Mesenchymal stem cell (in vitro differentiated cells and primary cell): ENCODE measurements at regions not wholly inside any gene's neighbourhood (a gene's known extent, or its start where the extent isn't known, plus 50 kb on each side); places are given as distances from the start of the nearest gene placed in this dataset.

Experiments used
- DNase-seq: peaks from one replicate; pipeline ENCODE4 v3.0.0-alpha.2; 2013
- H2AFZ ChIP-seq: one replicate; pipeline ENCODE4 v1.6.1; 2013; ENCODE audit warnings: low read depth, mild to moderate bottlenecking, control low read depth, inconsistent platforms, low read length, moderate library complexity
- H2AK5ac ChIP-seq: 2 replicates; pipeline ENCODE4 v1.6.1; 2013; ENCODE audit warnings: low read length, moderate library complexity, mild to moderate bottlenecking, inconsistent platforms; ENCODE audit not compliant: severe bottlenecking
- H2BK120ac ChIP-seq: one replicate; pipeline ENCODE4 v1.6.1; 2013; ENCODE audit warnings: low read depth, mild to moderate bottlenecking, inconsistent platforms, low read length, moderate library complexity
- H2BK12ac ChIP-seq, 2 experiments: one replicate each; pipeline ENCODE4 v1.6.1; 2013; ENCODE audit warnings: inconsistent platforms in 2 of 2, low read length in 2 of 2, mild to moderate bottlenecking in 2 of 2, moderate library complexity in 2 of 2, control low read depth in 1 of 2
- H2BK15ac ChIP-seq: one replicate; pipeline ENCODE4 v1.6.1; 2013; ENCODE audit warnings: mild to moderate bottlenecking, low read depth, inconsistent platforms; ENCODE audit not compliant: poor library complexity, severe bottlenecking
- H2BK5ac ChIP-seq: 2 replicates; pipeline ENCODE4 v1.6.1; 2013; ENCODE audit warnings: low read depth, mild to moderate bottlenecking, low read length, control low read depth, inconsistent platforms; ENCODE audit not compliant: poor library complexity, severe bottlenecking
- H3K14ac ChIP-seq, 2 experiments: one replicate each; pipeline ENCODE4 v1.6.1; 2013; ENCODE audit warnings: inconsistent platforms in 2 of 2, low read length in 2 of 2, control low read depth in 1 of 2, mild to moderate bottlenecking in 1 of 2, moderate library complexity in 1 of 2
- H3K18ac ChIP-seq, 2 experiments: one replicate each; pipeline ENCODE4 v1.6.1; 2013; ENCODE audit warnings: inconsistent platforms in 2 of 2, low read length in 2 of 2, control low read depth in 1 of 2, low read depth in 1 of 2, mild to moderate bottlenecking in 1 of 2
- H3K23ac ChIP-seq, 2 experiments: one replicate each; pipeline ENCODE4 v1.6.1; 2013; ENCODE audit warnings: inconsistent platforms in 2 of 2, low read length in 2 of 2, mild to moderate bottlenecking in 2 of 2, moderate library complexity in 2 of 2, control low read depth in 1 of 2
- H3K27ac ChIP-seq: 2 replicates; pipeline ENCODE4 v1.5.1; 2013; ENCODE audit warnings: mild to moderate bottlenecking, moderate library complexity, low read length, control low read depth, inconsistent platforms; ENCODE audit not compliant: poor library complexity, severe bottlenecking
- H3K27me3 ChIP-seq, 2 experiments: 2 replicates each; pipeline versions ENCODE4 v1.6.1 to v1.7.0; 2013; ENCODE audit warnings: low read length in 2 of 2, mild to moderate bottlenecking in 2 of 2, moderate library complexity in 2 of 2, control low read depth in 1 of 2, inconsistent platforms in 1 of 2; ENCODE audit not compliant: control insufficient read depth in 1 of 2, insufficient read depth in 1 of 2
- H3K36me3 ChIP-seq, 2 experiments: 2 replicates each; pipeline versions ENCODE4 v1.6.1 to v1.7.0; 2013; ENCODE audit warnings: low read length in 2 of 2, control low read depth in 1 of 2, inconsistent platforms in 1 of 2, low read depth in 1 of 2, mild to moderate bottlenecking in 1 of 2; ENCODE audit not compliant: insufficient read depth in 2 of 2, control insufficient read depth in 1 of 2
- H3K4ac ChIP-seq, 2 experiments: one replicate each; pipeline ENCODE4 v1.6.1; 2013; ENCODE audit warnings: inconsistent platforms in 2 of 2, low read length in 2 of 2, mild to moderate bottlenecking in 2 of 2, moderate library complexity in 2 of 2, control low read depth in 1 of 2, low read depth in 1 of 2
- H3K4me1 ChIP-seq: 2 replicates; pipeline ENCODE4 v1.6.1; 2013; ENCODE audit warnings: low read depth, low read length, control low read depth; ENCODE audit not compliant: control insufficient read depth, insufficient read depth
- H3K4me2 ChIP-seq: 2 replicates; pipeline ENCODE4 v1.6.1; 2013; ENCODE audit warnings: low read length, mild to moderate bottlenecking, inconsistent platforms; ENCODE audit not compliant: poor library complexity, severe bottlenecking
- H3K4me3 ChIP-seq, 2 experiments: 2 replicates each; pipeline versions ENCODE4 v1.5.1 to v1.7.0; 2013; ENCODE audit warnings: low read length in 2 of 2, mild to moderate bottlenecking in 2 of 2, control low read depth in 1 of 2, low read depth in 1 of 2; ENCODE audit not compliant: insufficient read depth in 1 of 2
- H3K79me1 ChIP-seq: replicated peaks from 2 replicates; pipeline ENCODE4 v1.6.1; 2013; ENCODE audit warnings: mild to moderate bottlenecking, control low read depth, low read length, inconsistent platforms; ENCODE audit not compliant: poor library complexity, severe bottlenecking
- H3K9ac ChIP-seq: 2 replicates; pipeline ENCODE4 v1.7.0; 2013; ENCODE audit warnings: mild to moderate bottlenecking, low read length, moderate library complexity
- H3K9me3 ChIP-seq: 2 replicates; pipeline ENCODE4 v1.7.0; 2013; ENCODE audit warnings: mild to moderate bottlenecking, low read length; ENCODE audit not compliant: control insufficient read depth
- H4K8ac ChIP-seq: one replicate; pipeline ENCODE4 v1.6.1; 2013; ENCODE audit warnings: inconsistent platforms, mild to moderate bottlenecking, low read length, moderate library complexity
- H4K91ac ChIP-seq: one replicate; pipeline ENCODE4 v1.6.1; 2013; ENCODE audit warnings: mild to moderate bottlenecking, low read length, inconsistent platforms
- WGBS: methylation state at CpG from one replicate; pipeline ENCODE4 v1.1.7; 2013; ENCODE audit warnings: mixed read lengths; 5-methylcytosine and 5-hydroxymethylcytosine counted together

GRCh38 chr11:92763336-92763735, 206.1 kb upstream of the MTNR1B start:
- Histone ChIP-seq H2BK5ac (no peak overlapping the region), H3K4me3 (no peak overlapping the region), H2BK12ac (no peak overlapping the region), H3K18ac (no peak overlapping the region), H3K36me3 (no peaks in the 10 kb centered on the region), H2BK120ac (no peak overlapping the region), H3K9ac (no peak overlapping the region), H3K4ac (no peak overlapping the region), H2BK15ac (no peak overlapping the region), H3K4me1 (peaks cover 5% of the 10 kb centered on the region), H2AFZ (no peak overlapping the region), H2AK5ac (no peak overlapping the region), H4K8ac (no peak overlapping the region), H4K91ac (no peak overlapping the region), H3K9me3 (no peaks in the 10 kb centered on the region), H3K79me1 (no peaks in the 10 kb centered on the region), H3K27ac (no peak overlapping the region), H3K4me2 (no peak overlapping the region), H3K27me3 (peaks cover 0 to 2% of the 10 kb centered on the region in 2 experiments), H3K23ac (no peak overlapping the region), H3K14ac (no peak overlapping the region)
- no peak for DNase-seq

- Histone ChIP-seq H3K4ac (no peak overlapping the region), H3K14ac (no peak overlapping the region), H3K18ac (no peak overlapping the region), H2AFZ (no peak overlapping the region), H3K36me3 (no peaks in the 10 kb centered on the region), H4K8ac (no peak overlapping the region), H3K79me1 (no peaks in the 10 kb centered on the region), H2BK5ac (no peak overlapping the region), H2BK12ac (no peak overlapping the region), H4K91ac (no peak overlapping the region), H3K4me2 (no peak overlapping the region), H3K23ac (no peak overlapping the region), H3K4me1 (peaks cover 5% of the 10 kb centered on the region), H2BK15ac (no peak overlapping the region), H3K4me3 (no peak overlapping the region), H3K9ac (no peak overlapping the region), H3K27ac (no peak overlapping the region), H2BK120ac (no peak overlapping the region), H2AK5ac (no peak overlapping the region), H3K9me3 (no peaks in the 10 kb centered on the region), H3K27me3 (no peaks in the 10 kb centered on the region)
- no peak for DNase-seq
- WGBS, result 79% methylated on average over 4 of the region's 4 CpGs
Observed at GRCh38 chr11:92764128-92764527, 205.3 kb upstream of the MTNR1B start.

- Histone ChIP-seq H3K4ac (no peak overlapping the region), H2AK5ac (no peak overlapping the region), H3K27ac (no peak overlapping the region), H3K9me3 (no peaks in the 10 kb centered on the region), H2AFZ (no peak overlapping the region), H3K4me2 (no peak overlapping the region), H3K9ac (no peak overlapping the region), H3K18ac (no peak overlapping the region), H4K91ac (no peak overlapping the region), H2BK12ac (no peak overlapping the region), H2BK5ac (no peak overlapping the region), H3K4me1 (peaks cover 5% of the 10 kb centered on the region), H3K27me3 (no peaks in the 10 kb centered on the region), H3K4me3 (no peak overlapping the region), H3K14ac (no peak overlapping the region), H2BK15ac (no peak overlapping the region), H3K23ac (no peak overlapping the region), H3K79me1 (no peaks in the 10 kb centered on the region), H3K36me3 (no peaks in the 10 kb centered on the region), H4K8ac (no peak overlapping the region), H2BK120ac (no peak overlapping the region)
- no peak for DNase-seq
- WGBS, result 92% methylated on average over 7 of the region's 9 CpGs
Observed at GRCh38 chr11:92765082-92765840, 204.2 kb upstream of the MTNR1B start.

- H3K79me1 ChIP-seq, result no peaks in the 10 kb centered on the region
- H2BK5ac ChIP-seq, result no peak overlapping the region
- no peak overlapping the region for H2BK12ac ChIP-seq
- peak overlapping the region in 1 of 2 experiments; percentile 54 for H3K4me3 ChIP-seq
- peak overlapping the region; percentile 26 for H3K9ac ChIP-seq
- no peak overlapping the region for H2AK5ac ChIP-seq
- H3K18ac ChIP-seq, result no peak overlapping the region
- H3K9me3 ChIP-seq, result no peaks in the 10 kb centered on the region
- no peak overlapping the region for H3K27ac ChIP-seq
- no peak overlapping the region for H3K23ac ChIP-seq
- peak overlapping the region; percentile 4 for H3K4me2 ChIP-seq
- WGBS, result 8% methylated on average over 10 of the region's 10 CpGs
- H4K91ac ChIP-seq, result no peak overlapping the region
- peak overlapping the region; percentile 49 for H2AFZ ChIP-seq
- DNase-seq, result peak; percentile 1
- H3K14ac ChIP-seq, result no peak overlapping the region
- H4K8ac ChIP-seq, result no peak overlapping the region
- H3K4me1 ChIP-seq, result peaks cover 5% of the 10 kb centered on the region
- H3K36me3 ChIP-seq, result no peaks in the 10 kb centered on the region
- no peaks in the 10 kb centered on the region for H3K27me3 ChIP-seq
- H2BK15ac ChIP-seq, result no peak overlapping the region
- H2BK120ac ChIP-seq, result no peak overlapping the region
- no peak overlapping the region for H3K4ac ChIP-seq
Observed at GRCh38 chr11:92765965-92766371, 203.5 kb upstream of the MTNR1B start.
